Ovary (tissue), 7 donors: ENCODE measurements at regions not wholly inside any gene's neighbourhood (a gene's known extent, or its start where the extent isn't known, plus 50 kb on each side); places are given as distances from the start of the nearest gene placed in this dataset.

Experiments used
- DNase-seq, 5 donors: peaks; one replicate each; pipeline ENCODE4 v3.0.0-alpha.2; 2019 to 2020
- H3K27ac ChIP-seq, 2 donors: fragments of 200-600 bp; one replicate each; pipeline versions ENCODE4 v1.5.1 to v1.8.0; 2019 to 2022
- H3K27me3 ChIP-seq: fragments of 200-600 bp; one replicate; pipeline ENCODE4 v1.8.0; 2022
- H3K36me3 ChIP-seq: fragments of 200-600 bp; sonication (generic); one replicate; pipeline ENCODE4 v1.5.1; 2019
- H3K4me1 ChIP-seq: one replicate; pipeline ENCODE4 v1.8.1; 2013; ENCODE audit warnings: mild to moderate bottlenecking, moderate library complexity; ENCODE audit not compliant: insufficient read depth
- H3K4me3 ChIP-seq: fragments of 200-600 bp; sonication (generic); one replicate; pipeline ENCODE4 v1.5.1; 2017
- H3K9me3 ChIP-seq, 2 donors: fragments of 200-600 bp in 1 of 2; sonication (generic) in 1 of 2; one replicate each; pipeline versions ENCODE4 v1.5.1 to v1.8.1; 2013 to 2019; ENCODE audit warnings: mild to moderate bottlenecking in 1 of 2, moderate library complexity in 1 of 2
- EP300 ChIP-seq: sonication (generic); formaldehyde crosslinking; IDR thresholded peaks from one replicate; pipeline ENCODE4 v1.6.1; 2017; ENCODE audit warnings: antibody characterized with exemption
- POLR2A ChIP-seq: fragments of 450-650 bp; IDR thresholded peaks from one replicate; pipeline ENCODE4 v1.6.1; 2017; ENCODE audit warnings: antibody characterized with exemption, mild to moderate bottlenecking, moderate library complexity
- WGBS, 3 donors: extraction: QIAGEN DNeasy Blood & Tissue Kit in 1 of 3; methylation state at CpG; one replicate each; pipeline versions ENCODE4 v1.1.5 to v1.1.7; 2013 to 2017; 5-methylcytosine and 5-hydroxymethylcytosine counted together
- intact Hi-C, 4 donors: fragments of 100-400 bp; cut with DNase I; formaldehyde crosslinking; loops; one replicate each; pipeline versions ENCODE4 v1.11.0 to v1.15.1; 2022 to 2023
- TF ChIP-seq, protein P1 (sequence below), 3 donors: fragments of 450-650 bp in 2 of 3; fragments of 200-600 bp in 1 of 3; IDR thresholded peaks; one replicate each; pipeline versions ENCODE4 v1.5.1 to v1.8.0; 2016 to 2022; ENCODE audit warnings: antibody characterized with exemption in 3 of 3, mild to moderate bottlenecking in 1 of 3
- donor health status: DM: no; HTN: no; CAD: no; lungs with moderate emphysema.
- donor health status: DM: no; HTN: no; CAD: no.
- donor health status: Bipolar disorder and iron deficiency.
- donor health status: DM: no; HTN: no; CAD: no.
- donor health status: DM: yes; HTN: yes; CAD: no.

DNA sequence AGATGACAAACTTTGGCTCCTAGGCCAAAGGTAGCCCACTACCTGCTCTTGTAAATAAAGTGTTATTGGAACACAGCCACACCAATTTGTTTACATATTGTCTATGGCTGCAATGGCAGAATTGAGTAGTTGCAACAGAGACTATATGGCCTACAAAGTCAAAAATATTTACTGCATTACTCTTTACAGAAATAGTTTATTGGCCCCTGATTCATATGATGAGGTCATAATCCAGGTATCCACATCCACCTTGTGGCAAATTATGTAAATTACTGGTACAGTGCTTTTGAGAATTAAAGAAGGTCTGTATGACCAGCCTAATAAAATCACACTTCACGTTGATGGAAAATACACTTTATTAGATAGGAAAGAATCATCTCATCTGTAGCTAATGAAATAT lies 337.0 kb upstream of the DDX53 start:
- no peaks in the 10 kb centered on the region for H3K4me1 ChIP-seq
- WGBS, 3 donors: 70 to 81% (median 78%) methylated on average over 1 of the region's 1 CpG
- intact Hi-C loops: no loop called here
- TF ChIP-seq POLR2A (no peak), EP300 (no peak)
- no peaks in the 10 kb centered on the region for H3K36me3 ChIP-seq
- no peaks in the 10 kb centered on the region for H3K9me3 ChIP-seq
- no peak overlapping the region for H3K27ac ChIP-seq
- no peaks in the 10 kb centered on the region for H3K27me3 ChIP-seq
- no peak for DNase-seq
- H3K4me3 ChIP-seq: no peak overlapping the region

DNA sequence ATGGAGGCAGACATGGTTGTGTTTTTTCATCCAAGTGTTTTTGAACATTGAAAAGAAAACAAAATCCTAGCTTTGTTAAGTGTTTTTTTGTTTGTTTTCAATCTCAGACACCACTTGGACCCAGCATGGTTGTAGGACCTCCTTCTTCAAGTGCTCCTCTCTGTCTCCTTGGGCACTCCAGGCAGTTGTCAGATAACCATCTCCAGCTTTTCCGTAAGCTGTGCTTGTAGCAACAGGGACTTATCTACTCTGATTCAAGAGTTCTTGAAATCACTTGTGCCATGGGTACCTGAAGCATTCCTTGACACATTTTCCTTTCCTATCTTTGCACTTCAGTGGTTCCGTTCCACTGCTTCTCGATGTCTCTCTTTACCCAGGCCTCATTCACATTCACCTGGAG lies 334.9 kb upstream of the DDX53 start:
- DNase-seq: no peak
- intact Hi-C loops: no loop called here
- Histone ChIP-seq H3K4me3 (no peak overlapping the region), H3K27me3 (no peaks in the 10 kb centered on the region), H3K36me3 (no peaks in the 10 kb centered on the region), H3K4me1 (no peaks in the 10 kb centered on the region), H3K9me3 (no peaks in the 10 kb centered on the region), H3K27ac (no peak overlapping the region)
- TF ChIP-seq EP300 (no peak), POLR2A (no peak)
- TF ChIP-seq, protein P1, sequence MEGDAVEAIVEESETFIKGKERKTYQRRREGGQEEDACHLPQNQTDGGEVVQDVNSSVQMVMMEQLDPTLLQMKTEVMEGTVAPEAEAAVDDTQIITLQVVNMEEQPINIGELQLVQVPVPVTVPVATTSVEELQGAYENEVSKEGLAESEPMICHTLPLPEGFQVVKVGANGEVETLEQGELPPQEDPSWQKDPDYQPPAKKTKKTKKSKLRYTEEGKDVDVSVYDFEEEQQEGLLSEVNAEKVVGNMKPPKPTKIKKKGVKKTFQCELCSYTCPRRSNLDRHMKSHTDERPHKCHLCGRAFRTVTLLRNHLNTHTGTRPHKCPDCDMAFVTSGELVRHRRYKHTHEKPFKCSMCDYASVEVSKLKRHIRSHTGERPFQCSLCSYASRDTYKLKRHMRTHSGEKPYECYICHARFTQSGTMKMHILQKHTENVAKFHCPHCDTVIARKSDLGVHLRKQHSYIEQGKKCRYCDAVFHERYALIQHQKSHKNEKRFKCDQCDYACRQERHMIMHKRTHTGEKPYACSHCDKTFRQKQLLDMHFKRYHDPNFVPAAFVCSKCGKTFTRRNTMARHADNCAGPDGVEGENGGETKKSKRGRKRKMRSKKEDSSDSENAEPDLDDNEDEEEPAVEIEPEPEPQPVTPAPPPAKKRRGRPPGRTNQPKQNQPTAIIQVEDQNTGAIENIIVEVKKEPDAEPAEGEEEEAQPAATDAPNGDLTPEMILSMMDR (IDR thresholded peaks at IDR 0.05): no peak
- 80 to 89% (median 81%) methylated on average over 3 of the region's 3 CpGs for WGBS, 3 donors

DNA sequence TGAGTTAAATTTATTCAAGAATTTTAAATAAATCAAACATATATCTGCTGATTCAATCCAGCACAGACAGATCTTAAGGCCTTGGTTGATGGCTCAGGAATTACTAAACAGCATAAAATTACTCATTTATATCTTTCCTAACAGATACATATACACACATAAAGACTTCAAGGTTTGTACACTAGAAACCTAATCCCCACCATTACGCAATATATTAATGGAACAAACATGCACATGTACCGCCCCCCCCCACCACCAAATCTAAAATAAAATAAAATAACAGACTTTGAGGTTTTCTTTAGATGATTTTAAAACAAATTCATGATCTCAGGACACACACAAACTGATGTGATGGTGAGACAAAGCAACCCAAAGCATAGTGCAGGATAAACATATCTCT lies 333.9 kb upstream of the DDX53 start:
- WGBS, 3 donors: 78 to 82% (median 81%) methylated on average over 2 of the region's 2 CpGs
- Histone ChIP-seq H3K9me3 (no peaks in the 10 kb centered on the region), H3K27me3 (no peaks in the 10 kb centered on the region), H3K4me1 (no peaks in the 10 kb centered on the region), H3K36me3 (no peaks in the 10 kb centered on the region), H3K4me3 (no peak overlapping the region), H3K27ac (no peak overlapping the region)
- TF ChIP-seq POLR2A (no peak), EP300 (no peak)
- TF ChIP-seq, protein P1 (IDR thresholded peaks at IDR 0.05): no peak
- intact Hi-C loops: no loop called here
- DNase-seq: no peak

DNA sequence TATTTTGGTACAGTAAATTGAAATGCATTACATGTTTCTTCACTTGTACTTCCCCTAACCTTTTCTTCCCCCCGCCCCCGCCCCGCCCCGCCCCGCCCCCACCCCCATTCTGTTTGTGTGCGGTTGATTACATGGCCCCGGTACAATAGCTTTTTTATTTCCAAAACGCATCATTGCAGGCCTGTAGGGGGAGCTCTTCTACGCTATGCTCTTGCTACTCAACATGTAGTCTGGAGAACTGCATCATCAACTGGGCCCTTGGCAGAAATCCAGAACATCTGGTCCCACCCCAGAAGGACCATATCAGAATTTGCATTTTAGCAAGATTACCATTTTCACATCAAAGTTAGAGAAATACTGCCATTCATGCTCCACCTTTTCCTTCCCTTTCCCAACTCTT lies 333.3 kb upstream of the DDX53 start:
- WGBS, 3 donors: 18 to 19% (median 18%) methylated on average over 9 of the region's 9 CpGs
- no peak overlapping the region for H3K27ac ChIP-seq
- no peaks in the 10 kb centered on the region for H3K27me3 ChIP-seq
- H3K36me3 ChIP-seq: no peaks in the 10 kb centered on the region
- DNase-seq: no peak
- no peaks in the 10 kb centered on the region for H3K4me1 ChIP-seq
- intact Hi-C loops: no loop called here
- H3K4me3 ChIP-seq: no peak overlapping the region
- no peak for TF ChIP-seq EP300
- TF ChIP-seq POLR2A: no peak
- TF ChIP-seq, protein P1 (IDR thresholded peaks at IDR 0.05): no peak
- H3K9me3 ChIP-seq: no peaks in the 10 kb centered on the region

DNA sequence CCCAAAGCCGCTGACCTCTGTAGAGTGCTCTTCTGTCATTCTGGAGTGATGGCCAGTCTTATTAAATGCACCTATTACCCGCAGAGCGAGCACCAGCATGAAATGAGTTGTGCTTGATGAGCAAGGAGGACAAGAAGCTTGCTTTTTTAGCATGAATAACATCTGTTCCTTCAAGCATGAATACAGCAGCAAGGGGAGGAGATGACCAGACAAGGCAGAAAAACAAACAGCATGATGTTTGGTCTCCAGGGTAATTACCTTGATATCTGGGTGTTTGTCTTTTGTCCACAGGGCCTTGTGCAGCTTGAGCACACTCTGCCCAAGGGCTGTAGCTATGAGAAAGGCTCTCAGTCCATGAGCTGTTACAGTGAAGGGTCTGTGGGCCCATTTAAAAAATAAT lies 324.8 kb upstream of the DDX53 start:
- Histone ChIP-seq H3K4me3 (no peak overlapping the region), H3K27ac (no peak overlapping the region), H3K4me1 (no peaks in the 10 kb centered on the region), H3K27me3 (no peaks in the 10 kb centered on the region), H3K36me3 (no peaks in the 10 kb centered on the region), H3K9me3 (no peaks in the 10 kb centered on the region)
- WGBS, 3 donors: 49 to 51% (median 49%) methylated on average over 3 of the region's 3 CpGs
- intact Hi-C loops: no loop called here
- no peak for TF ChIP-seq EP300
- TF ChIP-seq, protein P1 (IDR thresholded peaks at IDR 0.05): no peak
- TF ChIP-seq POLR2A: no peak
- no peak for DNase-seq
